ENCODE measurements at regions not wholly inside any gene's neighbourhood (a gene's known extent, or its start where the extent isn't known, plus 50 kb on each side); places are given as distances from the start of the nearest gene placed in this dataset.

GRCh38 chr7:81068-81925, 111.1 kb upstream of the FAM20C start:
- no peak overlapping the region for H3K4me3 ChIP-seq
- H3K36me3 ChIP-seq, result no peaks in the 10 kb centered on the region
- WGBS, 5 donors, result 85 to 90% (median 88%) methylated on average over 22 to 23 of the region's 23 CpGs
- no peak overlapping the region for H3K27ac ChIP-seq
- H3K27me3 ChIP-seq, result no peaks in the 10 kb centered on the region
- H3K9me3 ChIP-seq, result no peaks in the 10 kb centered on the region
- peaks cover 0 to 24% (median 16%) of the 10 kb centered on the region in 4 donors for H3K4me1 ChIP-seq
- intact Hi-C loops (cut with DNase I; ENCODE audit: low total_unique reads), result no loop called here
- TF ChIP-seq POLR2AphosphoS5 (IDR thresholded peaks at IDR 0.05) (no peak), CTCF (IDR thresholded peaks at IDR 0.05) (no peak), POLR2A (IDR thresholded peaks at IDR 0.05) (no peak), EP300 (IDR thresholded peaks at IDR 0.05) (no peak)
- no peak for DNase-seq

- Histone ChIP-seq H3K36me3 (no peaks in the 10 kb centered on the region), H3K27ac (peak overlapping the region in 1 of 5 donors; percentile 15), H3K4me1 (peaks cover 0 to 24% (median 16%) of the 10 kb centered on the region in 4 donors), H3K27me3 (no peaks in the 10 kb centered on the region), H3K4me3 (no peak overlapping the region), H3K9me3 (no peaks in the 10 kb centered on the region)
- 45 to 53% (median 47%) methylated on average over 30 to 39 of the region's 39 CpGs for WGBS, 5 donors
- intact Hi-C loops (cut with DNase I; ENCODE audit: low total_unique reads), result no loop called here
- TF ChIP-seq CTCF (IDR thresholded peaks at IDR 0.05), result peak in 1 of 7 experiments; percentile 11
- no peak for TF ChIP-seq POLR2AphosphoS5 (IDR thresholded peaks at IDR 0.05)
- no peak for TF ChIP-seq POLR2A (IDR thresholded peaks at IDR 0.05)
- TF ChIP-seq EP300 (IDR thresholded peaks at IDR 0.05), result no peak
- DNase-seq, result peak in 1 of 2 donors; percentile 87
Measured at GRCh38 chr7:81926-82756, 110.2 kb upstream of the FAM20C start.

- Histone ChIP-seq H3K27me3 (no peaks in the 10 kb centered on the region), H3K36me3 (no peaks in the 10 kb centered on the region), H3K9me3 (no peaks in the 10 kb centered on the region), H3K4me1 (peaks cover 0 to 24% (median 16%) of the 10 kb centered on the region in 4 donors), H3K4me3 (no peak overlapping the region), H3K27ac (peak overlapping the region in 1 of 5 donors; percentile 15)
- no peak for TF ChIP-seq POLR2A (IDR thresholded peaks at IDR 0.05)
- TF ChIP-seq POLR2AphosphoS5 (IDR thresholded peaks at IDR 0.05), result no peak
- TF ChIP-seq EP300 (IDR thresholded peaks at IDR 0.05), result no peak
- TF ChIP-seq CTCF (IDR thresholded peaks at IDR 0.05), result no peak
- intact Hi-C loops (cut with DNase I; ENCODE audit: low total_unique reads), result no loop called here
- WGBS, 5 donors, result 82 to 90% (median 84%) methylated on average over 11 of the region's 11 CpGs
- DNase-seq, result no peak
Measured at GRCh38 chr7:82757-83155, 109.6 kb upstream of the FAM20C start.

- Histone ChIP-seq H3K4me1 (peaks cover under 1 to 31% (median 19%) of the 10 kb centered on the region in 4 donors), H3K4me3 (no peak overlapping the region), H3K27me3 (no peaks in the 10 kb centered on the region), H3K9me3 (no peaks in the 10 kb centered on the region), H3K36me3 (no peaks in the 10 kb centered on the region), H3K27ac (no peak overlapping the region)
- WGBS, 5 donors, result 75 to 89% (median 86%) methylated on average over 4 to 12 of the region's 12 CpGs
- intact Hi-C loops (cut with DNase I; ENCODE audit: low total_unique reads), result no loop called here
- peak in 1 of 2 donors; percentile 16 for DNase-seq
- no peak for TF ChIP-seq EP300 (IDR thresholded peaks at IDR 0.05)
- TF ChIP-seq CTCF (IDR thresholded peaks at IDR 0.05), result no peak
- no peak for TF ChIP-seq POLR2A (IDR thresholded peaks at IDR 0.05)
- TF ChIP-seq POLR2AphosphoS5 (IDR thresholded peaks at IDR 0.05), result no peak
Measured at GRCh38 chr7:83441-83840, 108.9 kb upstream of the FAM20C start.
